AG10803 (cell line): ENCODE measurements at regions not wholly inside any gene's neighbourhood (a gene's known extent, or its start where the extent isn't known, plus 50 kb on each side); places are given as distances from the start of the nearest gene placed in this dataset.
A peak's percentile ranks its signal among the peaks of the same experiment; 100 is the strongest.
"Not testable (repeated sequence)": the region's sequence is repeated elsewhere in the genome, so short reads cannot be mapped to it uniquely, and the experiment has no call there.

ENCODE experiments used
- DNase-seq: peaks from one replicate; pipeline ENCODE4 v3.0.0; 2010; ENCODE audit warnings: low read depth
- H3K4me3 ChIP-seq: 2 replicates; pipeline ENCODE4 v1.5.1; 2011; ENCODE audit warnings: mild to moderate bottlenecking, low read length, control low read depth
- CTCF ChIP-seq: conservative IDR thresholded peaks from 2 replicates; pipeline ENCODE4 v1.5.1; 2011; ENCODE audit warnings: mild to moderate bottlenecking, low read length, control low read depth, inconsistent platforms

GRCh38 chr5:93359296-93359959 lies 221.6 kb downstream of the NR2F1-AS1 start:
- peak; percentile 22 for DNase-seq
- H3K4me3 ChIP-seq = no peak overlapping the region
- no peak for TF ChIP-seq CTCF

- no peak for DNase-seq
- H3K4me3 ChIP-seq = no peak overlapping the region
- TF ChIP-seq CTCF = no peak
Observed at GRCh38 chr5:93358176-93358575, 222.8 kb downstream of the NR2F1-AS1 start.

GRCh38 chr5:93357686-93358085 lies 223.3 kb downstream of the NR2F1-AS1 start:
- DNase-seq = no peak
- TF ChIP-seq CTCF = no peak

GRCh38 chr5:93355691-93356090 lies 225.3 kb downstream of the NR2F1-AS1 start:
- TF ChIP-seq CTCF = no peak
- H3K4me3 ChIP-seq = no peak overlapping the region
- DNase-seq = no peak

More at GRCh38 chr5:93357686-93358085, 223.3 kb downstream of the NR2F1-AS1 start:
- no peak overlapping the region for H3K4me3 ChIP-seq

GRCh38 chr5:93352186-93352585 lies 228.8 kb downstream of the NR2F1-AS1 start:
- no peak overlapping the region for H3K4me3 ChIP-seq
- no peak for DNase-seq
- no peak for TF ChIP-seq CTCF

- no peak for TF ChIP-seq CTCF
- peak; percentile 14 for DNase-seq
- no peak overlapping the region for H3K4me3 ChIP-seq
Observed at GRCh38 chr5:93349613-93350012, 231.4 kb downstream of the NR2F1-AS1 start.

- no peak for DNase-seq
Observed at GRCh38 chr5:93348231-93348630, 232.8 kb downstream of the NR2F1-AS1 start.

GRCh38 chr5:93346850-93347249 lies 234.2 kb downstream of the NR2F1-AS1 start:
- not testable (repeated sequence) for DNase-seq, H3K4me3 ChIP-seq

More at GRCh38 chr5:93348231-93348630, 232.8 kb downstream of the NR2F1-AS1 start:
- H3K4me3 ChIP-seq = no peak overlapping the region
- TF ChIP-seq CTCF = no peak
